ENCODE measurements at regions not wholly inside any gene's neighbourhood (a gene's known extent, or its start where the extent isn't known, plus 50 kb on each side); places are given as distances from the start of the nearest gene placed in this dataset.
A peak's percentile ranks its signal among the peaks of the same experiment; 100 is the strongest.
"Not testable (repeated sequence)": the region's sequence is repeated elsewhere in the genome, so short reads cannot be mapped to it uniquely, and the experiment has no call there.

DNA sequence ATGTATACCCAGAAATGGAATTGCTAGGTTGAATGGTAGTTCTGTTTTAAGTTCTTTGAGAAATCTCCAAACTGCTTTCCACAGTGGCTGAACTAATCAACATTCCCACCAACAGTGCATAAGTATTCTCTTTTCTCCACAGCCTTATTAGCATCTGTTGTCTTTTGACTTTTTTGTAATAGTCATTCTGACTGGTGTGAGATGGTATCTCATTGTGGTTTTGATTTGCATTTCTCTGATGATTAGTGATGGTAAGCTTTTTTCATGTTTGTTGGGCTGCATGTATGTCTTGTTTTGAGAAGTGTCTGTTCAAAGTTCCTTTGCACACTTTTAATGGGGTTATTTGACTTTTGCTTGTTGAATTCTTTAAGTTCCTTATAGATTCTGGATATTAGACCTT lies 52.4 kb upstream of the EHHADH start:
- DNase-seq (ENCODE audit: low spot score): not testable (repeated sequence)

DNA sequence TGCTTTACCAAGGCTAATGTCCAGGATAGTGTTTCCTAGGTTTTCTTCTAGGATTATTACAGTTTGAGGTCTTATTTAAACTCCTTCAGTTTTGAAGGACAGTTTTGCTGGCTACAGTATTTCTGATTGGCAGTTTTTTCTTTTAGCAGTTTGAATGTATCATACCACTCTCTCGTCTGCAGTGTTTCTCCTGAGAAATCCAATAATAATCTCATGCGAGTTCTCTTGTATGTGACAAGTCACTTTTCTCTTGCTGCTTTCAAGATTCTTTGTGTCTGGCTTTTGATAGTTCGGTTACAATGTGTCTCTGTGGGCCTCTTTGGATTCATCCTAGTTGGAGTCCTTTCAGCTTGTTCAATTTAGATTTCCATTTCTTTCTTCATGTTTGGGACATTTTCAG lies 53.0 kb upstream of the EHHADH start:
- DNase-seq (ENCODE audit: low spot score): no peak

GRCh38 chr3:185308126-185308754 lies 54.4 kb upstream of the EHHADH start:
- peak; percentile 54 for DNase-seq (ENCODE audit: low spot score)

DNA sequence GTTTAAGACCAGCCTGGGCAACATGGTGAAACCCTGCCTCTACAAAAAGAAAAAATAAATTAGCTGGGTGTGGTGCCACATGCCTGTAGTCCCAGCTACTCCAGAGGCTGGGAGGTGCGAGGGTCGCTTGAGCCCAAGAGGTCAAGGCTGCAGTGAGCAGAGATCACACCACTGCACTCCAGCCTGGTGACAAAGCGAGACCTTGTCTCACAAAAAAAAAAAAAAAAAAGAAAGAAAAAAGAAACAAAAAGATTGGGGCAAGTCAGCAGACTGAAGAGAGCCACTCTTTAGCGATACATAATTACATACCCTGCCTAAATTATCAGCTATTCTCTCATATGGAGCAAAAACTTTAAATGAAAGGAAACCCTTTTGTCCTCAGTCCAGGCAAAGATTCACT lies 53.6 kb upstream of the MAP3K13 start:
- DNase-seq (ENCODE audit: low spot score): no peak

- DNase-seq (ENCODE audit: low spot score): no peak
Observed at GRCh38 chr3:185309795-185310194, 53.1 kb upstream of the MAP3K13 start.

DNA sequence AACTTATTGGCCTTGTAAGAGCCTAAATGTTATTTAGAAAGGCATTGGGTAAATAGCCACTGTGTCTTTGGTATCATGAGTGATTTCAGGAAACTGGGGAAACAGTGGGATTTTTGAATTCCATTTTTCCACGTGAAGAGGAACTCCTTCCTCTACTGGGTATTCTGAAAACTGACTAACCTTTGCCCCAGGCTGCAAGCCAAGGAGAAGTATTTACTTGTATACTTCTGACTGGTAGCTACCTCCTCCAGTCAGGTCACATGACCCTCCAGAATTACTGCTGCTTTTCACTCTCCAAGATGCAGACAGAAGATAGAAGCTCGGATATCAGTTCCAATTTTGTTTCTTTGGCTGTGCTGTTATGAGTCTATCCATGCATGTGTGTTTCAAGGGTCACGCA lies 50.9 kb upstream of the MAP3K13 start:
- DNase-seq (ENCODE audit: low spot score): no peak

All from RKO (cell line).